HG02970 (cell line): ENCODE measurements at regions not wholly inside any gene's neighbourhood (a gene's known extent, or its start where the extent isn't known, plus 50 kb on each side); places are given as distances from the start of the nearest gene placed in this dataset.
"Not testable (repeated sequence)": the region's sequence is repeated elsewhere in the genome, so short reads cannot be mapped to it uniquely, and the experiment has no call there.

Experiments
- ATAC-seq: cut with Tn5 transposase; IDR thresholded peaks from one replicate; pipeline ENCODE4 v1.9.1; 2021; ENCODE audit warnings: mild to moderate bottlenecking, moderate library complexity, moderate number of reproducible peaks; ENCODE audit not compliant: unreplicated experiment, low FRiP score

DNA sequence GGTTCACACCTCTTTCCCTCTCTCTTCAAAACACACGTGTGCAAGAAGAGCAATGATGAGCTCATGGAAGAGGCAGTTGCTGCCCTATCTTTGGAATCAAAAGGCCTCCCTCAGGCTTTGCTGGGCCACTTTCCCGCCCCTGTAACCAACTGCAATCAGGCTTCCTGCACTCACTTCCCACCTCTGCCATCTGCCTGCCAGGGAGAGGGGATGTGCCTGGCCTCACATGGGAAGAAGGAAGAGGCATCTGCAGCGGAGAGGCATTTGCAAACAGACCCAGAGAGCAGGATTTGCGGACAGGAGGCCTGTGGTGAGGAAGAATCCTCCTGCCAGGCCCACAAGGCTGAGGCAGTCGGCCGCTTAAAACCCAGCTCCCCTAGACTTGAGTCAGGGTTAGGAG is 175.6 kb upstream of the ATP10A start:
- ATAC-seq = no peak

DNA sequence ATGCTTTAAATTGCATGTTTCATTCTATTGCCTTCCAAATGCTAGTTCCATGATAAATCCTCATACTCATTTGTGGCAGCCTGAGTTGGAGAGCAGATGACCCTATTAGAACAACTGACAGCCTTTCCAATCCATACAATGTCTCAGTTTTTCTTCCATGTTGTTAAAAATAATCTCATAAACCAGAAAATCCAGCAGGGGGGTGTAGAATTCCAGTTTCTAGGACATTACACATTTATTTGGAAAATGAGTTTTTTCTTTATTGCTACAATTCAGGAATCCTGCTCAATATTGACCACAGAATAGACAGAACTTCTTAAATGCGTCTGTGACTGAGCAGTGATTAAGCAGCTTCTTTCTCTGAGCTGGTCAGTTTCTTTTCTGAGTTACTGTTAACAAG is 174.2 kb upstream of the ATP10A start:
- no peak for ATAC-seq

DNA sequence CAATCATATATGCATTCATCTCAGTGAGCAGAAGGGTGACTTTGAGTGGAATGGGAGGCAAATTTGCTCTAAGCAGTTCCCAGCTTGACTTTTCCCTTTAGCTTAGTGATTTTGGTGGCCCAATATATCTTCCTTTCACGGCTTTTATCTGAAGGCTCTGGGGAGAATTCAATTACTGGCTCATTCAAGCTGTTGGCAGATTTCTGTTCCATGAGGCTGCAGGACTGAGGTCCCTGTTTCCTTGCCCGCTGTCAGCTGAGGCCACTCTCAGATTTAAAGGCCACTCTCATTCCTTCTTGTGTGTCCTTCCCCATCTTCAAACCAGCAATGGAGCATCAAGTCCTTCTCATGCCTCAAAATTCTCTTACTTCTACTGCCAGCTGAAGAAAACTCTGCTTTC is 170.4 kb upstream of the ATP10A start:
- no peak for ATAC-seq

DNA sequence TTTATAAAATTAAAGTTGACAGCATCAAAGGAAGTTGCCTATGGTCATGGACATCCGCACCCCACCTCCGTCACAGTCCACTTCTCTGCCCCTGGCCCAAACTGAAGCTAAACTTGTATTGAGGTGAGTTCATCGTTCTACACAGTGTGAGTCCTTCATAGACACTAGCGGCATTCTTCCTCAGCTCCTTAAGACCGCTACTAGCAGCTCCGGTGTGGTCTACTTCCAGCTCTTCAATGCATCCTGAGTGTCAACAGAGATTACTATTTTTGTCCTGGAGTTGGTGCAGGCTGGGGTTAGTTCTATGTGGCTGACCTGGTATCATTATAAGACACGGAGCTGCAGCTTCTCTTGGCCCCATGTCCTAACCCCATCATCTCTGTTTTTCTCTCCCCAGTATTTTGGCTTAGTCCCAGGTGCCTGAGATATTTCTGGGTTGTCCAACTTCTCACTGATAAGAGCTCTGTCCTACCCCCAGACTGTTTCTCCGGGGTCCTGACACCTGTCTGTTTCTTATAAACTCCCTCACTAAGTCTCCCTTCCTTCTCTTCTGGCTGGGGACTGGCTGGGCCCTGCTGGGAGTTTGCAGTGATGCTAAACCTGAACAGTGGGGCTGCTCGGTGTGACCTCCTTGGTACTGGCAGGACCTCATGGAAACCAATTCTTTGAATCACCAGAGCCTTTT is 169.2 kb upstream of the ATP10A start:
- no peak for ATAC-seq

DNA sequence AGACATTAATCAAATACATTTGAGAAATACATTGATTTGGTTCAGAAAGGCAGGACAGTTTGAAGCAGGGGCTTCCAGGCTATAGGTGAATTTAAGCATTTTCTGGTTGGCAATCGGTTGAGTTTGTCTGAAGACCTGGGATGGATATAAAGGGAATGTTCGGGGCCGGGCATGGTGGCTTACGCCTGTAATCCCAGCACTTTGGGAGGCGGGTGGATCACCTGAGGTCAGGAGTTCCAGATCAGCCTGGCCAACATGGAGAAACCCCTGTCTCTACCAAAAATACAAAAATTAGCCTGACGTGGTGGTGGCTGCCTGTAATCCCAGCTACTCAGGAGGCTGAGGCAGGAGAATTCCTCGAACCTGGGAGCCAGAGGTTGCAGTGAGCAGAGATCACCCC is 166.5 kb upstream of the ATP10A start:
- ATAC-seq = not testable (repeated sequence)

DNA sequence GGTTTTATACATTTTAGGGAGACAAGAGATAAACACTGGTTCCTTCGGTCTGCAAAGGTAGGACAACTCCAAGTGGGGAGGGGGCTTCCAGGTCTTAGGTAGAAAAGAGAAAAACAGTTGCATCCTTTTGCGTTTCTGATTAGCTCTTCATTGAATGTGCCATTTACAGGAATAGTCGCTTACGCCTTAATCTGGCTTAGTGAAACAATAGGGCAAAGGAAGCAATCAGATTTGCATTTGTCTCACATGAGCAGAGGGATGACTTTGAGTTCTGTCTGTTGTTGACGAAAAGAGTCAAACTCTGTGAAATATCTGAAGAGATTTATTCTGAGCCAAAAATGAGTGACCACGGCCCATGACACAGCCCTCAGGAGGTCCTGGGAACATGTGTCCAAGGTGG is 166.0 kb upstream of the ATP10A start:
- no peak for ATAC-seq

DNA sequence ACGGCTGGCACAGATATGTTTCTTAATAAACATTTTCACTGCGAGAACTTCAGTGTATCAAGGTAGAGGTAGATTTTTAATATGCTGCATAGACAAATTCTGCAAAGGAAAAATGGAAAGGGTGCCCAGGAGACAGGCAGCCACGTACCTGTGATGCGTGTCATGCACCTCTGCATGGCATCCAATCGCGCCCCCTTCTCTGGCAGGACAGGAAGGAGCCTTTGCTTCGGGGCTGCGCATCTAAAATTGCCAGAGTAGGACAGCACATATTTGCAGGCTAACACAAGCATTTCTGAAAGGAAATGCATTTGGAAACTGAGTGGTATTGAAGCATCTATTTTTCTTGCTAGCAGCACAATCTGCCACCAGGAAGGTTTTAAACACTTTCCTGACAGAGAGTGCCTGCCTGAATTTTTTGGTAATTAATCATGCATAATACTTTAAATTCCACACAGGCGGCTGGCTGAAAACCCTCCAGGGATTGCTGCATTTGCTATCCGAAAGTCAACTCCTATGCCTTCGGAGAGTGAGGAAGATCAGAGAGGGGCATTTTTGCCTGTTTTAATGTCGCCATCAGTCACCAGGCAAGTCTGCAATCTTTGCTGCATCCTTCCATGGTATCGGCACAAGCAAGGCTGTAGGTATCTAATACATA is 165.1 kb upstream of the ATP10A start:
- ATAC-seq = no peak

DNA sequence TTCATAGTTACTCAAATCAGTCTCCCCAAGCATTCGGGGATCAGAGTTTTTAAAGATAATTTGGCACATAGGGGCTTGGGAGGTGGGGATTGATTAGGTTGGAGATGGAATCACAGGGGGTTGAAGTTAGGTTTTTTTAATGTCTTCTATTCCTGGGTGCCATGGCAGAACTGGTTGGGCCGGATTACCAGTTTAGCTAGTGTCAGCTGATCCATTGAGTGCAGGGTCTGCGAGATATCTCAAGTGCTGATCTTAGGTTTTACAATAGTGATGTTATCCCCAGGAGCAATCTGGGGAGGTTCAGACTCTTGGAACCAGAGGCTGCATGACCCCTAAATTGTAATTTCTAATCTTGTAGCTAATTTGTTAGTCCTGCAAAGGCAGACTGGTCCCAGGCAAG is 163.5 kb upstream of the ATP10A start:
- ATAC-seq = not testable (repeated sequence)

DNA sequence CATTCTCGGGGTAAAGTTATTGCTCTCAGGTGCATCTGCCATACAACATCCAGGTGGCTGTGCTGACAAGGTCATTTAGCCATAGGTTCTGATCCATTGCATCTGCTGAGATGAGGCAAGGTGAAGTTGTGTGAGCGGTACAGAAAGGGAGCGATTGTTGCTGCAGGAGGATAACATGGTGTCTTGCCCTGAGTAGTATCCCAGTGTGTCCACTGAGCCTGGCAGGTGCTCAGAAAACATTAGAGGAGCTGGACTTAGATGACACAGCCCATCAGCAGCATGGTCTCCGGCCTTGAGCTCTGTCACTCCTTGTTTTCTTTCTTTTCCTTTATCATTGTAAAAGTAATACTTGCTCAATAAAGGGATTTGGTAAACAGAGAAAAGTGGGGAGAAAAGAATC is 161.1 kb upstream of the ATP10A start:
- no peak for ATAC-seq

DNA sequence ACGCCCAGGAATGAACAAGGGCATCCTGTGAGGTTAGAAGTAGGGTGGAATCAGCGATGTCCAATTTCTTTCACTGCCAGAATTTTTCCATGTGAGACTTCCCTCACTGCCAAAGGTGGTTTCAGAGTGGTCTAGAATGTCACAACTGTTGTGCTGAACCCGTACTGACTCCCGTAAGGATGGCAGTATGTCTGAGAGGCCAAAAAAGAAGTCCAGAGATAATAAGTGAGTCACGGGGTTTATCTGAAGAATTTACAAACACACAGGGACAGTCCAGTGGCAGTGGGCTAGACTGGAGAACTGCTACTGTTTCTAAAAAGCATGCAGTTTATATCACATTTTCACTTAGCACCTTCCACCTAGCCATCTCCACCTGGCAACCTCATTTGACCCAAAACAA is 160.6 kb upstream of the ATP10A start:
- ATAC-seq = no peak

DNA sequence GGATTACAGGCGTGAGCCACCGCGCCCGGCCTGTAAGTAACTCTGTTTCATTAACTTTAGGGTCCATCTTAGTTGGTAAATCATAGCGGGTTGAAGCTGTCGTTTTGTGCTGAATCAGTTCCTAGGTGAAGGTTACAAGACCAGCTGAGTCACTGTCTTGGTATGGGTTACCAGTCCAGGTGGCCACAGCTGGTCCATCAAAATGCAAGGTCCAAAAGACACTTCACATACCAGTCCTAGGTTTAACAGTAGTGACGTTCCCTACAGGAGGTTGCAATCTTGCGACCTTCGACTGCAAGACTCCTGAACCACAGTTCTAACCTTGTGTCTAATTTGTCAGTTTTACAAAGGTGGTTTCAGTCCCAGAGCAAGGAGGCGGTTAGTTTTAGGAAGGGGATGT is 160.1 kb upstream of the ATP10A start:
- no peak for ATAC-seq

DNA sequence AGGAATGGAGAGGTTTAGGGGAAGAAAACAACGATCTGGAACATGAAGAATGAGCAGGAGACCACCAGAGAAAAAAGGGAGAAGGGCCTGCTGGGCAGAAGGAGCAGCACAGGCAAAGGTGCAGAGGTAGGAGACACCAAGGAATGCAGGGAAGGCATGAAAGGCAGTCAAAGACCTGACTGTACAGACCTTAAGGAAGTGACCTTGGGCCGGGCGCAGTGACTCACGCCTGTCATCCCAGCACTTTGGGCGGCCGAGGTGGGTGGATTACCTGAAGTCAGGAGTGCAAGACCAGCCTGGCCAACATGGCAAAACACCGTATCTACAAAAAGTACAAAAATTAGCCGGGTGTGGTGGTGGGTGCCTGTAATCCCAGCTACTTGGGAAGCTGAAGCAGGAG is 157.7 kb upstream of the ATP10A start:
- ATAC-seq = no peak

DNA sequence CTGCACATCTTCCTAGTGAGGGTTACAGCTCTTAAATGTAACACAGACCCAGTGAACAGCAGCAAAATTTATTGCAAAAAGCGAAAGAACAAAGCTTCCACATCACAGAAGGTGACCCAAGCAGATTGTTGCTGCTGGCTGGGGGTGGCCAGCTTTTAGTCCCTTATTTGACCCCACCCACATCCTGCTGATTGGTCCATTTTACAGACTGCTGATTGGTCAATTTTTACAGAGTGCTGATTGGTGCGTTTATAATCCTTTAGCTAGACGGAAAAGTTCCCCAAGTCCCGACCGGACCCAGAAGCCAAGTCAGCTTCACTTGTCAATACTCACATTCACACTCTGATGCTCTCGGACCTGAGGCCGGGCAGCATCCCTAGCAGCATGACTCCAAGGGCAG is 154.5 kb upstream of the ATP10A start:
- no peak for ATAC-seq

DNA sequence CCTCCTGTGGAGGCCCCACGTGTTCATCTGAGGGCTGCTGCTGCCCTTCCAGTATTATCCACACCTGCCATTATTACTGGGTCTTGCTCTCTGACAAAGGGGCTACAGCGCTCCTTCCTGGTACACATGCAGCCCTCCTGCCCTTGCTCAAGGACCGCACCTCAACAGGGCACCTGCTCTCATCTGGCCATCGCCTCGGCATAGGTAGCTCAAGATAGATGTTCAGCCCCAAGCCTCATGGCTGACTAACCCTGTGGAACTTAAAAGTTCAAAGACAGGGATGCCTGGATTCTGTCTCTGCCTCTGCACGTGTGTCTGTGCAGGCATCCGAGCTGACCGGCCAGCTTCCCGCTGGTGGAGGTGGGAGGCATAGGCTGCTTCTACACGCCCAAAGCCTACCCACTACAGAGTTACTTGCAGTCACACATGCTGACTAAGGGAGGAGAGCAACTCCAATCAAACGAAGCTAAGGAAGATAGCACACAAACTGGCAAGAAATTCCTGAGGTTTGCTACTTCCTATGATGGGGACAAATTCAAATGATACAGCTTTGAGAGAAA is 152.5 kb upstream of the ATP10A start:
- no peak for ATAC-seq

DNA sequence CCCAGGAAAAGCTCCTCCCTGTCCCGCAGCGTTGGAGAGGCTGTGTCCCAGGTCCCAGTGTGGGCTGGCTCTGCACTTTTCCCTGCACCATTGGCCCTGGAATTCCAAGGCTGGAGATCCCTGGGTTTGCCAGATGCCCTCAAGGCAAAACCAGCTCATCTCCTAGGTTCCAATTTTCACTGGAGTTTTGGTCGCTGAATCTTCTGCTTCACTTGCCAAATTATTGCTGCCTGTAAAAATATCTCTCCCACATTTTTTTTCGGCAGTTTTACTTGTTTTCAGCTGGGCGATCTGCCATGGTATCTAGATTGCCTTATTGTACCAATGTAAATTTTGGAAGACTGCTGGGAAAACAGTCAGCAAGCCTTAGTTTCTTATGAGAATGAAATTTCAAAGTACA is 150.9 kb upstream of the ATP10A start:
- no peak for ATAC-seq

DNA sequence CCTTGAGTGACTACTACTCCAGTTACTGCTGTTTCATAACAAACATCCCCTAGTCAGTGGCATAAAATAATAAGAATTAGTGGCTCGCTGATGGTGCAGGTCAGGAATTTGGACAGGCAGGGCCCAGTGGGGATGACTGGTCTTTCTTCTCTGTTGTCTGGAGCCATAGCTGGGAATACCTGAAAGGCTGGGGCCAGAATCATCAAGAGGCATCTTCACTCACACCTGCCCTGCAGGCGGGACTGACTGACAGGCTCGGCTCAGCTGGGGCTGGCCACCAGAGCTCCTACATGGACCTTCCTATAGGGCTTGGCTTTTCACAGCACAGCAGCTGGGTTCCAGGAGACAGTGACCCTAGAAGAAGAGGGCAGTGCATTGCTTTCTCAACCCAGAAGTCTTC is 148.8 kb upstream of the ATP10A start:
- ATAC-seq = no peak

DNA sequence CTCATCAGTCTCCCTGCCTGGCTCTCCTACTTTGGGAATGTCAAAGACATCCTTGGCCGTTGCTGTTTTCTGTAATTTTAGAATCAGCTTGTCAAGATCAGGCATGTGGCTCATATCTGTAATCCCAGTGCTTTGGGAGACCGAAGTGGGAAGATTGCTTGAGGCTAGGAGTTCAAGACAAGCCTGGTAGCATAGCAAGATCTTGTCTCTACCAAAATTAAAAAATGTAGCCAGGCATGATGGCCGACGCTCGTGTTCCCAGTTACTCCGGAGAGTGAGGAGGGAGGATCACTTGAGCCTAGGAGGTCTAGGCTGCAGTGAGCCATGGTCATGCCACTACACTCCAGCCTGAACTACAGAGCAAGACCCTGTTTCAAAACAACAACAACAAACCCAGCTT is 144.0 kb upstream of the ATP10A start:
- no peak for ATAC-seq

DNA sequence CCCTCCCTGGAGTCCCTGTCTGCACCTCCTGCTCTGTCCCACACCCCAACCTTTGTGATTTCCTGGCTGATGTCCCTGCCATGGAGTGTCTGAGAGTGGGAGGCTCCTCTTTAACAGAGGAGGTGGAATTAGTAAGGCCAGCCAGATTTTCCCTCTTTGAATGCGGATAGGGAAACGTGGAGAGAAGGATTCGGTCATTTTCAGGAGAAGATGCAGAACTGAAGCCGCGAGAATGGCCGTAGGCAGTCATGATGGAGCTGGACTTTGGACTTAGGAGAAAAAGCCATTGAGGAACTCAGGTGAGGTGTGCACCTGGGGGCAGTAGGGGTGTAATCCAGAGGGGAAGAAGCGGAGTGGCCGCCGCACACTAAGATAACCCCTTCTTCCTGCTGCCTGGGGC is 138.1 kb upstream of the ATP10A start:
- ATAC-seq = no peak

DNA sequence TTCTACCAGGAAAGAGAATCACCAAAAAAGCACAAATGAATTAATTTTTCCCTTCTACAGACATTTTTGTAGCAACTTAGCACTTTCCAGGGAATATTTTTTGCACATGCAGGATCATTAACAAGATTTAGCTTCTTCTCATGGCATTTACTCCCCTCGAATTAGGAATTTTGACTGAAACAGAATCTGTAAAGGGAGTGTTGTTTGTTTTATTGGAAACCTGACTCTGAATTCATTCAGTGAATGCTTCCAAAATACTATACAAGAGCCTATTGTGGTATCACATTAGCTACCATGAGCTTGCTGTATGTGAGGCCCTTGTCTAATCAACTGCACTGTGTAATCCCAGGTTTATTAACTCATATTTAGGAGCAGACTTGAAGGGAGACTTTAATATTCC is 130.4 kb upstream of the ATP10A start:
- ATAC-seq = no peak

DNA sequence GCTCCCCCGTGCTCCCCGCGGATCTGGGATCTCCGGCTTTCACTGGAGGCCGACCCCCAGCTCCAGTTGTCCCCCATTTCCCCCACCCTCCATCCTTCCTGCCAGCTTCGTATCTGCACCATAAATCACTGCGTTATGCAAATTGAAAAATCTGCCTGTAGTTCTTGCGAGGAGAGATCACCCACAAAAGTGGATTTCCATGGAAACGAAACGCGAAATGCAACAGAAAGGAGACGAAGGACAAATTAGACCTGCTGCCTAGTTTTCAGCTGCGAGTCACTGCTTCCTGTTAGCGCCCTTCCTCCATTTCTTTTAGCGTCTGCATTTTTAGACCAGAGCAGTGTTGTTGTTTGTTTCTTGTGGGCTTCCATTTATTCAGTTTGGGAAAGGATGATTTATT is 127.1 kb upstream of the ATP10A start:
- ATAC-seq = no peak

DNA sequence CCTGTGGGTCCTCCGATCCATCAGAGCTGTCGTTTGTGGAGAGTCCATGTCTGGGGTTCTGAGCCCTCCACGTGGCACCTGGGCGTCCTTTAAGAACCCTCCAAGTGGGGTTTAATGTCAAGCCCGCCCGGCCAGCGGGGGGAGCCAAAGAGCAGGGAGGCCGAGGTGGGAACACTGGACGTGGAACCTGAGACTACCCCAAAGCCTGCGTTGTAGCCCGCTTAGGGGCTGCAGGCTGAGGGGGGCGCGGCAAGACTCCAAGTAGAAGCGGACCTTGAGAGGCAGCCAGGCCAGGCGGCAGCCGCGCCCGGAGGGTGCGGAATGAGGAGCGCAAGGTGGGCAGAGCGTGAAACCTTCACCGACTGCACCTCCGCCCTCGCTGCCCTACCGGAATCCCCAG is 126.2 kb upstream of the ATP10A start:
- no peak for ATAC-seq

DNA sequence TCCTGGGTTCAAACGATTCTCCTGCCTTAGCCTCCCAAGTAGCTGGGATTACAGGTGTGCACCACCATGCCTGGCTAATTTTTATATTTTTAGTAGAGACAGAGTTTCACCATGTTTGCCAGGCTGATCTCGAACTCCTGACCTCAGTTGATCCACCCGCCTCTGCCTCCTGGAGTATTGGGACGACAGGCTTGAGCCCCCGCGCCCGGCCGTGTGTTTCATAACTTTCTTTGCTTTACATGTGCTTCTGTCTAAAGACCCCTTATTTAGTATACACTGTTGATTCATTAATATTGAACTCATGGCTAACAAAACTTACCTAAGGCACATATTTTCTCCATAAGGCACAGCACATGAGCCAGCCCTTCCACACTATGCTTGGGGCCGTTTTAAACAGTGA is 125.6 kb upstream of the ATP10A start:
- not testable (repeated sequence) for ATAC-seq
